Thoracic aorta (tissue), 2 donors: ENCODE measurements at regions not wholly inside any gene's neighbourhood (a gene's known extent, or its start where the extent isn't known, plus 50 kb on each side); places are given as distances from the start of the nearest gene placed in this dataset.

Source experiments
- ATAC-seq: fragments of 150-250 bp; one replicate; pipeline ENCODE4 v1.8.0; 2017; ENCODE audit warnings: low read depth; ENCODE audit not compliant: insufficient number of reproducible peaks, low FRiP score
- DNase-seq: peaks from one replicate; pipeline ENCODE4 v3.0.0-alpha.2; 2020; ENCODE audit warnings: low spot score
- H3K27ac ChIP-seq, 2 donors: fragments of 200-600 bp; sonication (generic); 1 replicate in 1 of 2; 2 replicates in 1 of 2; pipeline ENCODE4 v1.5.1; 2016; ENCODE audit warnings: mild to moderate bottlenecking in 2 of 2, moderate library complexity in 2 of 2
- H3K27me3 ChIP-seq: fragments of 200-600 bp; sonication (generic); replicated peaks from 2 replicates; pipeline ENCODE4 v1.6.0; 2016; ENCODE audit warnings: mild to moderate bottlenecking; ENCODE audit not compliant: insufficient read depth
- H3K36me3 ChIP-seq: fragments of 200-600 bp; sonication (generic); one replicate; pipeline ENCODE4 v1.5.1; 2016
- H3K4me1 ChIP-seq, 2 donors: fragments of 200-600 bp; sonication (generic); 1 replicate in 1 of 2; 2 replicates in 1 of 2; pipeline versions ENCODE4 v1.5.1 to v1.6.0; 2016; ENCODE audit warnings: low read depth in 2 of 2, mild to moderate bottlenecking in 1 of 2; ENCODE audit not compliant: control insufficient read depth in 1 of 2
- H3K4me3 ChIP-seq: fragments of 200-600 bp; sonication (generic); 2 replicates; pipeline ENCODE4 v1.5.1; 2016; ENCODE audit warnings: mild to moderate bottlenecking
- H3K9me3 ChIP-seq: fragments of 200-600 bp; sonication (generic); 2 replicates; pipeline ENCODE4 v1.5.1; 2016
- TF ChIP-seq, protein P1 (sequence below): fragments of 200-600 bp; sonication (generic); IDR thresholded peaks from one replicate; pipeline ENCODE4 v1.5.1; 2019; ENCODE audit warnings: antibody characterized with exemption

DNA sequence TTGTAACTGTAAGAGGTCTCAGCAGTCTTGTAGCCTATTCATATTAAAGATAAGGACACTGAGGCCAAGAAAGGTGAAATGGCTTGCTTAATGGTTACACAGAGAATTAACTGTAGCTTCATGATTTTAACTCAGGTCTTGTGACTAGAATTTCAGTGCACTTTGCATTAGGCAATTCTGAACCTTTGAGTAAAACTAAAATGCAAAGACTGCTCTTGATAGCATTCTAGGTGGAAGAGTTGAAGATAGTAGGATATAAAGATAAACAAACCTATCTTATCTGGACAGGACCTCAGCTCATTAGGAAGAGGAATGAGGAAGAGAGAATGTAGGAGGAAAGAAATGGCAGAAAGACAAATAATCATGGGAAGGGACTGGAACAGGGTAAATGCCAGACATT is 68.6 kb upstream of the RGL1 start:
- no peak for ATAC-seq
- no peak overlapping the region for H3K4me3 ChIP-seq
- no peak overlapping the region for H3K27ac ChIP-seq
- H3K36me3 ChIP-seq = no peaks in the 10 kb centered on the region
- TF ChIP-seq, protein P1, sequence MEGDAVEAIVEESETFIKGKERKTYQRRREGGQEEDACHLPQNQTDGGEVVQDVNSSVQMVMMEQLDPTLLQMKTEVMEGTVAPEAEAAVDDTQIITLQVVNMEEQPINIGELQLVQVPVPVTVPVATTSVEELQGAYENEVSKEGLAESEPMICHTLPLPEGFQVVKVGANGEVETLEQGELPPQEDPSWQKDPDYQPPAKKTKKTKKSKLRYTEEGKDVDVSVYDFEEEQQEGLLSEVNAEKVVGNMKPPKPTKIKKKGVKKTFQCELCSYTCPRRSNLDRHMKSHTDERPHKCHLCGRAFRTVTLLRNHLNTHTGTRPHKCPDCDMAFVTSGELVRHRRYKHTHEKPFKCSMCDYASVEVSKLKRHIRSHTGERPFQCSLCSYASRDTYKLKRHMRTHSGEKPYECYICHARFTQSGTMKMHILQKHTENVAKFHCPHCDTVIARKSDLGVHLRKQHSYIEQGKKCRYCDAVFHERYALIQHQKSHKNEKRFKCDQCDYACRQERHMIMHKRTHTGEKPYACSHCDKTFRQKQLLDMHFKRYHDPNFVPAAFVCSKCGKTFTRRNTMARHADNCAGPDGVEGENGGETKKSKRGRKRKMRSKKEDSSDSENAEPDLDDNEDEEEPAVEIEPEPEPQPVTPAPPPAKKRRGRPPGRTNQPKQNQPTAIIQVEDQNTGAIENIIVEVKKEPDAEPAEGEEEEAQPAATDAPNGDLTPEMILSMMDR = no peak
- DNase-seq = no peak
- H3K9me3 ChIP-seq = no peaks in the 10 kb centered on the region
- peaks cover 12 to 14% of the 10 kb centered on the region in 2 donors for H3K4me1 ChIP-seq
- no peaks in the 10 kb centered on the region for H3K27me3 ChIP-seq

DNA sequence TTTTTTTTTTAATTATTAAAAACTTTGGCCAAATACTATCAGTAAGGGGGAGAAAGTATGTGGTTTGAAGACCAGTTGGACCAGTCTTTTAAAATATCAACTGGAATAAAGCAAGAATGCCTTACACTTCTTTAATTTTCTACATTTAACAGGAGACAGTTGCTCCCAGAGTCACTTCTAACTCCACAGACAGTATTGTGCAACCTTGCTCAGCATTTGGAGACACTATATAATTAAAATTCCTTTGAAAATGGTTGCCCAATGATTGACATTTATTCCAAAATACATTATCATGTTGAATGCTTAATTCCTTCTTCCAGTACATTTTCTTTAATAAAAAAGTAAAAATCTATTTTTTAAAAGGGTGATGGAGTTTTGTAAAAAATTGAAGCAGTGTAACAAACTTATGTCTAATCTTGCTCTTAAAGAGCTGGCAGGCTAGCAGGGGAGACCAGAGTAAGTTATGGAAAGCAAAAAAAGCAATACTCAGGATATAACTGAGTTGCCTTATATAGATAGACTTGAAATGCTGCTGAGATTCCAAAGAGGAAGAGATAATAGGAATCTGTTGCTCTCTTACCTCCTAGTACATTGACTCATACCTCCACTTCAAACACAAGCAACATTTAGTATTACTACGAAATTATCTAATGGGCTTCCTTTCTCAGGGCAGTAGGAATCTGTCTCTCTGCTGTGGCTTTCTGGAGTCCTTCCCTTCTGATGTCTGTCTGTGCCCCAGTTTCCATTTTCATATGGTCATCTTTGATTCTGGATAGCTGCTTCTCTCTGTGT is 69.7 kb upstream of the RGL1 start:
- ATAC-seq = no peak
- TF ChIP-seq, protein P1 = no peak
- Histone ChIP-seq H3K4me1 (peaks cover 12 to 14% of the 10 kb centered on the region in 2 donors), H3K36me3 (no peaks in the 10 kb centered on the region), H3K27me3 (no peaks in the 10 kb centered on the region), H3K4me3 (peak overlapping the region; percentile 55), H3K9me3 (no peaks in the 10 kb centered on the region), H3K27ac (no peak overlapping the region)
- DNase-seq = no peak

DNA sequence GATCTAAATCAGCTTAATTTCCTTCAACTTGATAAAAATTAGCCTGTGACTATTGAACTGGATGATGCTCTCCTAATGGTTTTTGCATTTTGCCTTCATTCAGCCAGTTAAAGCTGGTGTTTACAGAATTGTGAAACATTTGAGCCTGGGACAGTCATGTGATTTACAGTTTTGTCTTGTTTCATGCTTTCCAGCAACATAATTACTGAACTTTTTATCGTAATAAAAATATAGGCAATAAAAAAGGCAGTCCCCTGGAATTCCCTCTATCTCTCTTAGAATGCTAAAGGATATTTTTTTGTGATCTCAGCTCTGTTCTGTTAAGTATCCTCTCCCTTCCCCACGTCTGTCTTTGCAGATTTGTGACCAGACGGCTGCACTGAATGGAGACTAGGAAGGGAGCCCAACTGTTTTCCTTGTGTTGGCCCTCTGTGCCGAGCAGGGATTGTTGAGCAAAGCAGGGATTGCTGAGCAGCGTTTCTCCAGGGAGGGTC is 70.3 kb upstream of the RGL1 start:
- Histone ChIP-seq H3K36me3 (no peaks in the 10 kb centered on the region), H3K9me3 (no peaks in the 10 kb centered on the region), H3K4me3 (peak overlapping the region; percentile 55), H3K4me1 (peaks cover 12 to 14% of the 10 kb centered on the region in 2 donors), H3K27ac (no peak overlapping the region), H3K27me3 (no peaks in the 10 kb centered on the region)
- DNase-seq (no peak), ATAC-seq (no peak)
- TF ChIP-seq, protein P1 = no peak

DNA sequence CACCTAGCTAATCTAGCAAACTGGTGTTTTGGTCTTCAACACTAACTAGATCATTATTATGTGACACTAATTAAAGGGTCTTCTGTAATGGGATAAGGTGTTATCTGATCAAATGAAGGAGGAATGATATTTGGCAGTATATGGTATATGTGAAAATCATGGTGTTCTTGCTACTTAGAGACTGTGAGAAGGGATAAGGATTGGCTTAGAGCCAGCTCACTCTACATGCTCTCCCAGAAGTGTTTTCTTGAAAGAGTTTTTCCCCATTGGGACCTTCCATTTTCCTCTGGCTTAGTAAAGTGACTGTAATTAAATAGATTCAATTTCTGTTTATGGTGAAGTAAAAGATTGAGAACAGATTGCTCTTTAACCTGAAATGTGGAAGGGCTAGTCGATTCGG is 71.2 kb upstream of the RGL1 start:
- no peak for ATAC-seq
- H3K27me3 ChIP-seq = no peaks in the 10 kb centered on the region
- H3K4me3 ChIP-seq = no peak overlapping the region
- no peak overlapping the region for H3K27ac ChIP-seq
- no peak for DNase-seq
- H3K9me3 ChIP-seq = no peaks in the 10 kb centered on the region
- TF ChIP-seq, protein P1 = no peak
- no peaks in the 10 kb centered on the region for H3K36me3 ChIP-seq
- peaks cover 12 to 14% of the 10 kb centered on the region in 2 donors for H3K4me1 ChIP-seq

DNA sequence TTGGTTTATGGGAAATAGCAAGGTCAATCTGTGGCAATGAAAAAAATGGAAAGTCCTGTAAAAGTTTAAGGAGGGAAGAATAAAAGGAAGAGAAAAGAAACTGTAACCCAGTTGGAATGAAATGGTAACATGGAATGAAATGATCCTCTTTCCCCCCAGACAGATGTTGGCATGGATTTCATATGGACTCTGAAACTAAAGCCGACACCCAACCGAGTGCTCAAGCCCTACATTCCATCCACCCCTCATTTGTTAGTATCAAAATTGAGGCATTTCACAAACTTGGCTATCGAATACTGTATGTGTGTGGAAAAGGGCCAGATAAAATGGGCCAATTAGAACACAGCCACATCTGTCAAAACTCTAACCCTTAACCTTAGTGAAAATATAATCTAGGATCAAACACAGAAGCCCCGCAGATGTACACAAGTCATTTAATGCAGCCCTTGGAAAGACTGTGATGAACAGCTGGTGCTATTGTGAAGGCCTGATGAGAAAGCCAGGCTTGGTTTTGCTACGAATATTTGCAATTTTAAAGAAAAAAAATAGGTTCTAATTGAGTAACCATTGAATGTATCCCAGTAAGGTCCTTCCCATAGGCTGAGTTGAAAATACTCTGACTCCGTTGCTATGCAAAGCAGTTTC is 72.6 kb upstream of the RGL1 start:
- H3K9me3 ChIP-seq = no peaks in the 10 kb centered on the region
- H3K27me3 ChIP-seq = no peaks in the 10 kb centered on the region
- no peak overlapping the region for H3K27ac ChIP-seq
- ATAC-seq = no peak
- H3K4me1 ChIP-seq = peaks cover 12 to 14% of the 10 kb centered on the region in 2 donors
- DNase-seq = no peak
- no peak overlapping the region for H3K4me3 ChIP-seq
- no peaks in the 10 kb centered on the region for H3K36me3 ChIP-seq
- TF ChIP-seq, protein P1 = no peak
